Right lobe of liver (tissue), 6 donors: ENCODE measurements at regions not wholly inside any gene's neighbourhood (a gene's known extent, or its start where the extent isn't known, plus 50 kb on each side); places are given as distances from the start of the nearest gene placed in this dataset.

ENCODE experiments used
- ATAC-seq, 4 donors: fragments of 200-7000 bp; cut with Tn5 transposase; one replicate each; pipeline ENCODE4 v1.9.1; 2020; ENCODE audit warnings: mild to moderate bottlenecking in 4 of 4, moderate library complexity in 4 of 4
- DNase-seq, 3 donors: peaks; one replicate each; pipeline ENCODE4 v3.0.0-alpha.2; 2020
- H3K27ac ChIP-seq, 3 donors: fragments of 200-600 bp; one replicate each; pipeline ENCODE4 v1.8.0; 2022
- H3K27me3 ChIP-seq, 2 donors: fragments of 200-600 bp; one replicate each; pipeline ENCODE4 v1.8.0; 2022
- H3K36me3 ChIP-seq, 4 donors: fragments of 200-600 bp; sonication (generic) in 1 of 4; one replicate each; pipeline versions ENCODE4 v1.5.1 to v1.8.0; 2017 to 2022; ENCODE audit warnings: control low read depth in 1 of 4
- H3K4me1 ChIP-seq, 4 donors: fragments of 200-600 bp; sonication (generic) in 1 of 4; one replicate each; pipeline versions ENCODE4 v1.5.1 to v1.8.0; 2017 to 2022; ENCODE audit warnings: control low read depth in 1 of 4
- H3K4me3 ChIP-seq, 3 donors: fragments of 200-600 bp; one replicate each; pipeline ENCODE4 v1.8.0; 2022
- H3K9me3 ChIP-seq, 4 donors: fragments of 200-600 bp; sonication (generic) in 1 of 4; one replicate each; pipeline versions ENCODE4 v1.5.1 to v1.8.0; 2017 to 2022; ENCODE audit warnings: control low read depth in 1 of 4
- CTCF ChIP-seq, 4 donors: fragments of 200-600 bp in 3 of 4; fragments of 450-650 bp in 1 of 4; IDR thresholded peaks; one replicate each; pipeline versions ENCODE4 v1.5.1 to v1.8.0; 2016 to 2022; ENCODE audit warnings: antibody characterized with exemption in 4 of 4, mild to moderate bottlenecking in 2 of 4
- POLR2A ChIP-seq: fragments of 450-650 bp; IDR thresholded peaks from one replicate; pipeline ENCODE4 v1.6.1; 2017; ENCODE audit warnings: antibody characterized with exemption, mild to moderate bottlenecking
- WGBS: methylation state at CpG from one replicate; pipeline ENCODE4 v1.1.6; 2018; ENCODE audit warnings: low coverage, low lambda C conversion rate; ENCODE audit not compliant: insufficient coverage; ENCODE audit errors: missing lambda C conversion rate; 5-methylcytosine and 5-hydroxymethylcytosine counted together
- intact Hi-C, 2 donors: fragments of 100-400 bp; cut with DNase I; formaldehyde crosslinking; loops; one replicate each; pipeline versions ENCODE4 v1.11.2 to v1.14.1; 2022
- donor health status: DM: no; HTN: yes; CAD: no.
- donor health status: DM: no; HTN: no; CAD: no.
- donor health status: DM: no; HTN: no; CAD: no.
- donor health status: DM: no; HTN: yes; CAD: no.
- donor health status: DM: no; HTN: yes; CAD: no.

- Histone ChIP-seq H3K4me3 (no peak overlapping the region), H3K9me3 (no peaks in the 10 kb centered on the region), H3K4me1 (no peaks in the 10 kb centered on the region), H3K27me3 (no peaks in the 10 kb centered on the region), H3K36me3 (no peaks in the 10 kb centered on the region), H3K27ac (no peak overlapping the region)
- ATAC-seq (no peak), DNase-seq (no peak)
- 38% methylated on average over 2 of the region's 2 CpGs for WGBS
- TF ChIP-seq CTCF (IDR thresholded peaks at IDR 0.05) (no peak), POLR2A (no peak)
- intact Hi-C loops: no loop called here
Measured at GRCh38 chr6:121536345-121536744, 100.9 kb downstream of the GJA1 start.

GRCh38 chr6:121539439-121539838 lies 104.0 kb downstream of the GJA1 start:
- Histone ChIP-seq H3K36me3 (no peaks in the 10 kb centered on the region), H3K9me3 (no peaks in the 10 kb centered on the region), H3K27ac (no peak overlapping the region), H3K27me3 (no peaks in the 10 kb centered on the region), H3K4me3 (no peak overlapping the region), H3K4me1 (no peaks in the 10 kb centered on the region)
- intact Hi-C loops: no loop called here
- WGBS: 48% methylated on average over 1 of the region's 1 CpG
- TF ChIP-seq POLR2A: no peak
- TF ChIP-seq CTCF (IDR thresholded peaks at IDR 0.05): no peak
- DNase-seq (no peak), ATAC-seq (no peak)

- Histone ChIP-seq H3K27me3 (no peaks in the 10 kb centered on the region), H3K36me3 (no peaks in the 10 kb centered on the region), H3K27ac (no peak overlapping the region), H3K4me3 (no peak overlapping the region), H3K9me3 (no peaks in the 10 kb centered on the region), H3K4me1 (no peaks in the 10 kb centered on the region)
- intact Hi-C loops: no loop called here
- no peak for DNase-seq
- 54% methylated on average over 2 of the region's 2 CpGs for WGBS
- TF ChIP-seq POLR2A: no peak
- no peak for TF ChIP-seq CTCF (IDR thresholded peaks at IDR 0.05)
- ATAC-seq: no peak
Measured at GRCh38 chr6:121540210-121540609, 104.8 kb downstream of the GJA1 start.

GRCh38 chr6:121544691-121545090 lies 109.2 kb downstream of the GJA1 start:
- ATAC-seq (no peak), DNase-seq (no peak)
- H3K27ac ChIP-seq: no peak overlapping the region
- H3K27me3 ChIP-seq: no peaks in the 10 kb centered on the region
- H3K36me3 ChIP-seq: no peaks in the 10 kb centered on the region
- H3K9me3 ChIP-seq: no peaks in the 10 kb centered on the region
- H3K4me1 ChIP-seq: no peaks in the 10 kb centered on the region
- TF ChIP-seq CTCF (IDR thresholded peaks at IDR 0.05) (no peak), POLR2A (no peak)
- no peak overlapping the region for H3K4me3 ChIP-seq
- 61% methylated on average over 4 of the region's 4 CpGs for WGBS
- intact Hi-C loops: no loop called here

- no peaks in the 10 kb centered on the region for H3K36me3 ChIP-seq
- no peaks in the 10 kb centered on the region for H3K9me3 ChIP-seq
- no peak overlapping the region for H3K4me3 ChIP-seq
- no peak overlapping the region for H3K27ac ChIP-seq
- intact Hi-C loops: no loop called here
- H3K4me1 ChIP-seq: no peaks in the 10 kb centered on the region
- TF ChIP-seq POLR2A (no peak), CTCF (IDR thresholded peaks at IDR 0.05) (no peak)
- WGBS: 28% methylated on average over 3 of the region's 3 CpGs
- DNase-seq (no peak), ATAC-seq (no peak)
- no peaks in the 10 kb centered on the region for H3K27me3 ChIP-seq
Measured at GRCh38 chr6:121548131-121548530, 112.7 kb downstream of the GJA1 start.
